ENCODE measurements at regions not wholly inside any gene's neighbourhood (a gene's known extent, or its start where the extent isn't known, plus 50 kb on each side); places are given as distances from the start of the nearest gene placed in this dataset.

DNA sequence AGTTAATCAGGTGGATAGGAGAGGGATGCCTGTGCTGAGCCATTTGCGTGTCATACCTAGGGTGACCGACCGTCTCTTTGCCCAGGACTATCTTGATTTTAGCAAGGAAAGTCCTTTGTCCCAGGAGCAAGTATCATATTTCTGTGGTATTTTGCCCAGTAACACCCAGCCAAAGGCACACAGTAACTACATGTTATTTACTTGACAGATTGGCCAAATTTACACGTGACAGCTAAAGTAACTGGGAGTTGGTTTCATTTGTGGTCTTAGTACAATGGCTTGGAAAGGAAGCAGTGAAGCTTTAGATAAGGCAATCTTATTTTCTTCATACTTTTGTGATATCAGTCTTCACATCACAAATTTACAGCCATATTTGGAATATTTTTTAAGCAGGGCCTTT is 142.1 kb downstream of the JCAD start:
- Histone ChIP-seq H3K36me3 (ENCODE audit: low read depth, low read length) (no peaks in the 10 kb centered on the region), H3F3A (ENCODE audit: low read length, unreplicated experiment) (no peaks in the 10 kb centered on the region), H3K4me1 (ENCODE audit: insufficient read depth, low read length) (no peaks in the 10 kb centered on the region), H3K9me3 (ENCODE audit: low read length) (no peaks in the 10 kb centered on the region), H3K27me3 (ENCODE audit: low read length) (no peaks in the 10 kb centered on the region), H2AFZ (ENCODE audit: low read length) (no peak overlapping the region), H3K4me3 (ENCODE audit: low read length) (no peak overlapping the region), H3K79me2 (ENCODE audit: low read length) (no peaks in the 10 kb centered on the region), H3K27ac (ENCODE audit: low read length) (no peak overlapping the region), H4K20me1 (ENCODE audit: low read length) (no peaks in the 10 kb centered on the region), H3K4me2 (ENCODE audit: low read length) (no peak overlapping the region), H3K9ac (ENCODE audit: low read length) (no peak overlapping the region), H3K9me2 (replicated peaks; ENCODE audit: low read length) (no peaks in the 10 kb centered on the region)
- CTCF ChIA-PET = no interaction called here
- TF ChIP-seq, protein P1, sequence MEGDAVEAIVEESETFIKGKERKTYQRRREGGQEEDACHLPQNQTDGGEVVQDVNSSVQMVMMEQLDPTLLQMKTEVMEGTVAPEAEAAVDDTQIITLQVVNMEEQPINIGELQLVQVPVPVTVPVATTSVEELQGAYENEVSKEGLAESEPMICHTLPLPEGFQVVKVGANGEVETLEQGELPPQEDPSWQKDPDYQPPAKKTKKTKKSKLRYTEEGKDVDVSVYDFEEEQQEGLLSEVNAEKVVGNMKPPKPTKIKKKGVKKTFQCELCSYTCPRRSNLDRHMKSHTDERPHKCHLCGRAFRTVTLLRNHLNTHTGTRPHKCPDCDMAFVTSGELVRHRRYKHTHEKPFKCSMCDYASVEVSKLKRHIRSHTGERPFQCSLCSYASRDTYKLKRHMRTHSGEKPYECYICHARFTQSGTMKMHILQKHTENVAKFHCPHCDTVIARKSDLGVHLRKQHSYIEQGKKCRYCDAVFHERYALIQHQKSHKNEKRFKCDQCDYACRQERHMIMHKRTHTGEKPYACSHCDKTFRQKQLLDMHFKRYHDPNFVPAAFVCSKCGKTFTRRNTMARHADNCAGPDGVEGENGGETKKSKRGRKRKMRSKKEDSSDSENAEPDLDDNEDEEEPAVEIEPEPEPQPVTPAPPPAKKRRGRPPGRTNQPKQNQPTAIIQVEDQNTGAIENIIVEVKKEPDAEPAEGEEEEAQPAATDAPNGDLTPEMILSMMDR (conservative IDR thresholded peaks at IDR 0.05; ENCODE audit: low read depth, low read length) = no peak
- TF ChIP-seq EZH2 (IDR thresholded peaks at IDR 0.05; ENCODE audit: low read length, unreplicated experiment) (no peak), EZH2phosphoT487 (IDR thresholded peaks at IDR 0.05; ENCODE audit: borderline replicate concordance, low read length) (no peak)
- intact Hi-C loops (cut with micrococcal nuclease) = no loop called here
- POLR2A ChIA-PET (ENCODE audit: unreplicated experiment) = no interaction called here
- DNase-seq (no peak), ATAC-seq (no peak)
- no TSS peak for BruUV-seq (replicated peaks)

- no peak overlapping the region for H3K9ac ChIP-seq (ENCODE audit: low read length)
- no peak overlapping the region for H3K27ac ChIP-seq (ENCODE audit: low read length)
- H3K9me2 ChIP-seq (replicated peaks; ENCODE audit: low read length) = no peaks in the 10 kb centered on the region
- TF ChIP-seq, protein P1 (conservative IDR thresholded peaks at IDR 0.05; ENCODE audit: low read depth, low read length) = no peak
- TF ChIP-seq EZH2phosphoT487 (IDR thresholded peaks at IDR 0.05; ENCODE audit: borderline replicate concordance, low read length) (no peak), EZH2 (IDR thresholded peaks at IDR 0.05; ENCODE audit: low read length, unreplicated experiment) (no peak)
- H3K79me2 ChIP-seq (ENCODE audit: low read length) = no peaks in the 10 kb centered on the region
- no peak overlapping the region for H3K4me2 ChIP-seq (ENCODE audit: low read length)
- no peaks in the 10 kb centered on the region for H4K20me1 ChIP-seq (ENCODE audit: low read length)
- ChIA-PET POLR2A (ENCODE audit: unreplicated experiment) (no interaction called here), CTCF (no interaction called here)
- H3K4me1 ChIP-seq (ENCODE audit: insufficient read depth, low read length) = no peaks in the 10 kb centered on the region
- no peaks in the 10 kb centered on the region for H3K36me3 ChIP-seq (ENCODE audit: low read depth, low read length)
- ATAC-seq = no peak
- no peaks in the 10 kb centered on the region for H3F3A ChIP-seq (ENCODE audit: low read length, unreplicated experiment)
- intact Hi-C loops (cut with micrococcal nuclease) = no loop called here
- no peaks in the 10 kb centered on the region for H3K27me3 ChIP-seq (ENCODE audit: low read length)
- no peak overlapping the region for H3K4me3 ChIP-seq (ENCODE audit: low read length)
- no TSS peak for BruUV-seq (replicated peaks)
- DNase-seq = no peak
- H3K9me3 ChIP-seq (ENCODE audit: low read length) = no peaks in the 10 kb centered on the region
- no peak overlapping the region for H2AFZ ChIP-seq (ENCODE audit: low read length)
These were observed 142.7 kb downstream of the JCAD start for GRCh38 chr10:29916669-29917068.

DNA sequence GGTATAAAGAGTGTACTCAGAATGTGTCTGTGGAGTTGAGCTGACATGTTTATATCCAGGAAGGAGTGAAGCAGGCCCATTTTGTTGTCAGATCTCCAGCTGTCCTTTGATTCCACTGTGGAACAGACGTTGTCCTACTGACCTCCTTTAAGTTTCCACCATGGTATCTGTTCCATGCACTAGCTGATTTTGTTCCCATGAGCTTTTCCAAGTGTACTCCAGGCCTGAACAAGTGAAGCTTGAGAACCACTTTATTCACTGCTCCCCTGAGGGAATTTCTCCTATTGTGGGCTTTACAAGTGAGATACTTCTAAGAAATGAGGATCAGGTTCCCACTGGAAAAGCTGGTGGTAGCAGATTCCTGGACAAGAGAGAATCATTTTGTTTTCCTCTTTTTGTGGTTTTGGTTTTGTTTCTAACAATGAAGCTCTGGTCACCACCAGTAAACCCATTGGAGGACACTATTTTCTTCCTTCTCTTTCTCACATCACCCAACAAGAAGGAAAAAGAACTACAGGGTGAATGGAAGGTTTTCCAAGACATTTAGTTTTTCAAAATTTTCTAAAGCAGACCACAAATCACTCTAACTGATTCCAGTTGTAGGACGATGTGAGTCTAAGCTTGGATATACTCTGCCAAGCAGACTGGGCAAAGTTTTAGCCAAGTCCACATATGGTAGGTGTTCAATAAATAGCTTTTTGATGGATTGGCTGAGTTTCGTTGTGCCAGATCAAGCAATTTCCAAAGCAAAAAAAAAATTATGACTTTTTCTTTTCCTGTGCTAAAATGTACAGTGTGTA is 144.2 kb downstream of the JCAD start:
- Histone ChIP-seq H3K27me3 (ENCODE audit: low read length) (no peaks in the 10 kb centered on the region), H3K4me3 (ENCODE audit: low read length) (no peak overlapping the region), H3K4me2 (ENCODE audit: low read length) (no peak overlapping the region), H3F3A (ENCODE audit: low read length, unreplicated experiment) (no peaks in the 10 kb centered on the region), H4K20me1 (ENCODE audit: low read length) (no peaks in the 10 kb centered on the region), H3K4me1 (ENCODE audit: insufficient read depth, low read length) (no peaks in the 10 kb centered on the region), H2AFZ (ENCODE audit: low read length) (no peak overlapping the region), H3K9me3 (ENCODE audit: low read length) (no peaks in the 10 kb centered on the region), H3K9ac (ENCODE audit: low read length) (no peak overlapping the region), H3K27ac (ENCODE audit: low read length) (no peak overlapping the region), H3K36me3 (ENCODE audit: low read depth, low read length) (no peaks in the 10 kb centered on the region), H3K9me2 (replicated peaks; ENCODE audit: low read length) (no peaks in the 10 kb centered on the region), H3K79me2 (ENCODE audit: low read length) (no peaks in the 10 kb centered on the region)
- DNase-seq (no peak), ATAC-seq (no peak)
- no TSS peak for BruUV-seq (replicated peaks)
- TF ChIP-seq EZH2phosphoT487 (IDR thresholded peaks at IDR 0.05; ENCODE audit: borderline replicate concordance, low read length) = no peak
- TF ChIP-seq, protein P1 (conservative IDR thresholded peaks at IDR 0.05; ENCODE audit: low read depth, low read length) = no peak
- TF ChIP-seq EZH2 (IDR thresholded peaks at IDR 0.05; ENCODE audit: low read length, unreplicated experiment) = no peak
- ChIA-PET CTCF (no interaction called here), POLR2A (ENCODE audit: unreplicated experiment) (no interaction called here)
- intact Hi-C loops (cut with micrococcal nuclease) = no loop called here
